GM18505 (cell line): ENCODE measurements at regions not wholly inside any gene's neighbourhood (a gene's known extent, or its start where the extent isn't known, plus 50 kb on each side); places are given as distances from the start of the nearest gene placed in this dataset.

Experiments used
- ATAC-seq: cut with Tn5 transposase; IDR thresholded peaks from one replicate; pipeline ENCODE4 v1.9.1; 2021; ENCODE audit not compliant: unreplicated experiment
- POLR2A ChIP-seq: IDR thresholded peaks from 4 replicates; pipeline ENCODE4 v1.6.1; 2011; ENCODE audit warnings: borderline replicate concordance; ENCODE audit not compliant: insufficient read depth, insufficient read length; ENCODE audit errors: extremely low read depth

- no peak for ATAC-seq
- no peak for TF ChIP-seq POLR2A
Observed at GRCh38 chr1:91135799-91136198, 114.0 kb upstream of the ZNF644 start.

DNA sequence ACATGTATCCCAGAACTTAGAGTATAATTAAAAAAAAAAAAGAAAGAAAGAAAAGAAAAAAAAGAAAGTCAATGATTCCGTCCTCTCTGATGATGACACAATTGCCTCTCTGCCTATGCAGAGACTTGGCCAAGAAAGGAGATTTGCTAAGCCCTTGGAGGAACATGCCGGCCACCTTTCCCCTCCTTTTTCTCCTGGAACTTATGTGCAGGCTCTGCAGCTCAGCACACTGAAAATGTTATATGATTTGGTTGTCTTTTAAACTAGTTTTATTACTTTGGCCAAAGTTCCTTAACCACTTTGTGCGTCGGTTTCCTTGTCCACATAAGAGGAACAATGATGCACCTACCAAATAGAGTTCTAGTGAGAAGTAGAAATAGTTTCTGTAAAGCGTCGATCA lies 111.4 kb upstream of the ZNF644 start:
- ATAC-seq = no peak
- no peak for TF ChIP-seq POLR2A

DNA sequence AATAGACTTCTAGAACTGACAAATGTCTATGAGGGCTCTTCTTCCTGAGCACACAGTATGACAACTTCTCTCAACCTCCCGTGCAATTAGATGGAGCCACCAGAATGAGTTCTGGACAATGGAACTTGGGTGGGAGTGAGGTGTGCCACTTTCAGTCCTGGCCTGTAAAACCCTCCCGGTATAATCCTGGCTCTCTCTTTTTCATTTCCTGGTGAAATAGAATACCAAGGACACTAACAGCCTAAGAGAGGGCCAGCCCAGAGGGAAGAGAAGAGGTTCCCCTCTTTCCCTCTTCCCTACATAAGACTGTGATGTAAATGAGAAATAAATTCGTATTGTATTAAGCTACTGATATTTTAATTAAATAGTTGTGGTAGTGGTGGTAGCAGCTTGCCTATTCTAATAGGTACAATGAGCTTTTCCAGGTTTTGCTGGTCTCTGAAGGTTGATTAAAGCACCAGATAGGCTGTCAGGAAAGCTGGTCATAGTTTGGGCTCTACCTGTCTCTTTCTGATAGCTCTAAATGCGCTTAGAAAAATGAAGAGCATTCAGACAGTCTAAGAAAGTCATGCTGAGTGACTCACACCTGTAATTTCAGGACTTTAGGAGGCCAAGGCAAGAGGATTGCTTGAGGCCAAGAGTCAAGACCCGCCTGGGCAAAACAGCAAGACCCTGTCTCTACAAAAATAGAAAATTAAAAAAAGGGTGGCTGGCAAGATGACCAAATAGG lies 108.6 kb upstream of the ZNF644 start:
- no peak for TF ChIP-seq POLR2A
- ATAC-seq = no peak

GRCh38 chr1:91129458-91129857 lies 107.6 kb upstream of the ZNF644 start:
- no peak for ATAC-seq

GRCh38 chr1:91129017-91129416 lies 107.2 kb upstream of the ZNF644 start:
- no peak for TF ChIP-seq POLR2A
- no peak for ATAC-seq

More at GRCh38 chr1:91129458-91129857, 107.6 kb upstream of the ZNF644 start:
- no peak for TF ChIP-seq POLR2A

- no peak for TF ChIP-seq POLR2A
- no peak for ATAC-seq
Observed at GRCh38 chr1:91124989-91125417, 103.2 kb upstream of the ZNF644 start.

- no peak for TF ChIP-seq POLR2A
- ATAC-seq = no peak
Observed at GRCh38 chr1:91124290-91124985, 102.6 kb upstream of the ZNF644 start.

DNA sequence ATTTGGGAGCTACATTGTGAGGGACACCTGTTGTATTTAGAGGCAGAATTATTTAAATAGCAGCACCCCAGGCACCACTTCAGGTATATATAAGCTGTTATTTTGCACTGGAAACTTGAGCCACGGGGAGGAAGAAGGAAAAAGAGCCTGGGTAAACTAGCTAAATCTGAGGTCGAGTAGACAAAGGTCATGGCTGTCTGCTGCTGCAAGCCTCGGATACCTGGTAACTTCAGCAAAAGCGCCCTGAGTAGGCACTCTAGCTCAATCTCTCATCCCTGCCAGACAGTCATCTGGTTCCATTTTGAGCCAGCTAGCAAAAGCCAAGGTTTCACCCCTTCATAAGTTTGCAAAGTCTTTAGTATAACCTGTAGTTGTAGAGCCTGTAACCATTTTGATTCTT lies 101.9 kb upstream of the ZNF644 start:
- TF ChIP-seq POLR2A = no peak
- ATAC-seq = no peak

GRCh38 chr1:91123319-91123718 lies 101.5 kb upstream of the ZNF644 start:
- no peak for TF ChIP-seq POLR2A
- ATAC-seq = no peak

GRCh38 chr1:91122106-91122717 lies 100.4 kb upstream of the ZNF644 start:
- ATAC-seq = no peak
- TF ChIP-seq POLR2A = no peak

DNA sequence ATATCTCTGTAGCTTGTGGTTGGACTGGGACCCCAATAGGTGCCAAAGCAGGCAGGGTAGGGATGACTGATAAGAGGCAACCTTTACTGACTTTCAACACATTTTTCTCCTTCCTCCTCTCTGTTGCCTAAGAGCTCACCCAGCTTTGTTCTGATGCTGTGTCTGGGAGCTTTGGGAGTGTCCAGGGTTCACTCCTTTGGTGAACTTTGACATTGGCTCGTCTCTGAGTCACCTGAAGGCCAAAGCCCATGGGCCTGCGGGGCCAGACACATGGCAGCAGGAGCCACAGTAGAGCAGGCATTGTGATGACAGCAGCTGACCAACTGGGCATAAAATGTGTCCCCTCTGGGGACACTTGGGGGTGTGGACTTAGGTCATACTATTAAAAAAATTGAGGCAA lies 99.5 kb upstream of the ZNF644 start:
- no peak for ATAC-seq
- no peak for TF ChIP-seq POLR2A

- ATAC-seq = no peak
Observed at GRCh38 chr1:91120936-91121335, 99.1 kb upstream of the ZNF644 start.

GRCh38 chr1:91120421-91120820 lies 98.6 kb upstream of the ZNF644 start:
- no peak for ATAC-seq
- no peak for TF ChIP-seq POLR2A

More at GRCh38 chr1:91120936-91121335, 99.1 kb upstream of the ZNF644 start:
- TF ChIP-seq POLR2A = no peak

DNA sequence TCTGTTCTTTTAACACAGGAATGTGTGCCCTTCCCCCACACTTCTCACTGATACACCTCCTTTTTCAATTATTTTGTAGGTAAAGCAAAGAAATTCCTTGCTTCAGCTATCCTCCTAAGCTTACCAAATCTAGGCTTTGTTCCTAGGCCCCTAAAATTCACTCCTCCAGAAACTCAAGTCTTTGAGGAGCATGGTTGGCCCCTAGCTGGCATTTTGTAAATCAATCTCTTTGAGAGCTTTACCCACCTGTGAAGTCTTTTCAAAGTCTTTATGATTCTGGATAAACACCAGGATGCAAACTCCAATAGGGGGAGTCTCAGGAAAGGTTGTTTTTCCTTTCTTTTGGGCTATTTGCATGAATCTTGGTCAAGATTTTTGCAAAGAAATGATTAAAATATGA lies 82.9 kb upstream of the ZNF644 start:
- ATAC-seq = no peak
- no peak for TF ChIP-seq POLR2A
